ENCODE measurements at regions not wholly inside any gene's neighbourhood (a gene's known extent, or its start where the extent isn't known, plus 50 kb on each side); places are given as distances from the start of the nearest gene placed in this dataset.

- H3K4me3 ChIP-seq (ENCODE audit: low read length in 3 of 3) = no peak overlapping the region
- no peak overlapping the region for H3K27ac ChIP-seq (ENCODE audit: low read depth, low read length)
- no peak overlapping the region for H3K9ac ChIP-seq (ENCODE audit: low read depth in 1 of 3, low read length in 3 of 3)
- no peaks in the 10 kb centered on the region for H3K36me3 ChIP-seq (ENCODE audit: control insufficient read depth in 3 of 3, insufficient read depth in 3 of 3, low read length in 3 of 3)
- H3K9me3 ChIP-seq (ENCODE audit: control insufficient read depth in 3 of 3, low read length in 3 of 3) = no peaks in the 10 kb centered on the region
- H3K4me1 ChIP-seq (ENCODE audit: control insufficient read depth in 3 of 3, insufficient read depth in 3 of 3, low read length in 3 of 3) = no peaks in the 10 kb centered on the region
- H3K27me3 ChIP-seq (ENCODE audit: control insufficient read depth in 3 of 3, insufficient read depth in 3 of 3, low read length in 3 of 3) = no peaks in the 10 kb centered on the region
Observed at GRCh38 chr11:133747409-133747808, 97.9 kb downstream of the SPATA19 start.

DNA sequence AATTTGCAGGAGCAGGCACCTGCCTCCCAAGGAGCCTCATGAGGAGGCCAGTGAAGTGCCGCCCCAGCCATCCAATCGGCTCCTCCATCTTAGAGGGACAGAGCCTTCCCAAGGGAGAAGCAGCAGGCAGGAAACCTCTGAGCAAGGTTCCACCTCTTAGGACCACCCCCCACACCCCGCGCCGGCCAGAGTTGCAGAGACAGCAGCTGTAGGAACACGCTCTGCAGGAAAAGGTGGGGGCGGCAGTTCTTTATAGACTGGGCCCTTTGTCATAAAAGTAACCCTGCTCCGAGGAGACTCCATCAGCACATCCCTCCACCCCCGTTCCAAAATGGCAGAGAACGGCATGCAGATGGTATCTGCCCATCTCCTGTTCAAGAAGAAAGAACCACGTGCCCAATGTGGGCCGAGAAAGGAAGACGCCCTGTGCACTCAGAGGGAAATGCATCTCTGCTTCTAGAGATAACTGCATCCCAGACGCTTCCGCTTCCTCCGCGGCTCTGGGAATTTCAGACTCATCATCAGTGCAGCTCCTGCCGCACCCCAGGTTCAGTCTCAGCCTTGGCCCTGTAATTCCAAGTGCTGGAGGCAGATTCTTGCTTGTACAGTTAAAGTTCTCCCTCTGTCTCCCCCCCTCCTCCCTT is 98.5 kb downstream of the SPATA19 start:
- Histone ChIP-seq H3K36me3 (ENCODE audit: control insufficient read depth in 3 of 3, insufficient read depth in 3 of 3, low read length in 3 of 3) (no peaks in the 10 kb centered on the region), H3K9ac (ENCODE audit: low read depth in 1 of 3, low read length in 3 of 3) (no peak overlapping the region), H3K9me3 (ENCODE audit: control insufficient read depth in 3 of 3, low read length in 3 of 3) (no peaks in the 10 kb centered on the region), H3K4me3 (ENCODE audit: low read length in 3 of 3) (no peak overlapping the region), H3K4me1 (ENCODE audit: control insufficient read depth in 3 of 3, insufficient read depth in 3 of 3, low read length in 3 of 3) (no peaks in the 10 kb centered on the region), H3K27me3 (ENCODE audit: control insufficient read depth in 3 of 3, insufficient read depth in 3 of 3, low read length in 3 of 3) (no peaks in the 10 kb centered on the region), H3K27ac (ENCODE audit: low read depth, low read length) (no peak overlapping the region)

DNA sequence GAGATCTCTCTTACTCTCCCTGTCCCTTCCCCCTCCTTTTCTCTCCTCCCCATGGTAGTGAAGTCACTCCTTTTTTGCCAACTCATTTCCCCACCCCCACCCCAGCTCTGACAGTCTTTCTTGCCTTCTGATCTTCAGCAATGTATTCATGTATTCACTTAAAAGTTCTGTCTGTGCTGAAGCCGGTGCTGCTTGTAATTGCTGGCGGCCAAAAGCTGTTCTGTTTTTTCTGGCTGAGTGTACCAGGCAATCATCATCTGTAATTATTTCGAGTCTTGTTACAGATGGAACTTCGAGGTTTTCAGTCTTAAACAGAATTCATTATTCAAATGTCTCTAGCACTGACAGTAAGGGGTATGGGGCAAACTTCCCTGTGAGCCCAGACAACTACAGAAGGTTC is 99.5 kb downstream of the SPATA19 start:
- Histone ChIP-seq H3K9me3 (ENCODE audit: control insufficient read depth in 3 of 3, low read length in 3 of 3) (no peaks in the 10 kb centered on the region), H3K4me1 (ENCODE audit: control insufficient read depth in 3 of 3, insufficient read depth in 3 of 3, low read length in 3 of 3) (no peaks in the 10 kb centered on the region), H3K27ac (ENCODE audit: low read depth, low read length) (no peak overlapping the region), H3K27me3 (ENCODE audit: control insufficient read depth in 3 of 3, insufficient read depth in 3 of 3, low read length in 3 of 3) (no peaks in the 10 kb centered on the region), H3K9ac (ENCODE audit: low read depth in 1 of 3, low read length in 3 of 3) (no peak overlapping the region), H3K4me3 (ENCODE audit: low read length in 3 of 3) (no peak overlapping the region), H3K36me3 (ENCODE audit: control insufficient read depth in 3 of 3, insufficient read depth in 3 of 3, low read length in 3 of 3) (no peaks in the 10 kb centered on the region)

DNA sequence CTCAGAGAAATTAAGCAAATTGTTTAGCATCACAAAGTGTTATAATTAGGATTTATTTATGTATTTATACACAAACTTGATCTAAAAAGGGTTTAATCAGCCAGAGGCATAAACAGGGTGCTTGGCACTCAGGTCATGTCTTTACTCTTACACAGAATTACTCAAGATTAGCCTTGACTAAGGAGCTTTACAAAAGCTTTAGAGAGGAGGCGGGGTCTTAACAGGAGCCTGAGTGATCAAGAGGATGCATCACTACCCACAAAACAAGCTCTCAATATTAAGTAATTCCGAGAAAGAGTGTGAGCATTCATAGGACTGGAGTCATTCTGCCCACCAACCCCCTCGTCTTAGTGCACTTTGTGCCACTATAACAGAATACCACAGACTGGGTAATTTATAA is 103.0 kb downstream of the SPATA19 start:
- no peaks in the 10 kb centered on the region for H3K4me1 ChIP-seq (ENCODE audit: control insufficient read depth in 3 of 3, insufficient read depth in 3 of 3, low read length in 3 of 3)

DNA sequence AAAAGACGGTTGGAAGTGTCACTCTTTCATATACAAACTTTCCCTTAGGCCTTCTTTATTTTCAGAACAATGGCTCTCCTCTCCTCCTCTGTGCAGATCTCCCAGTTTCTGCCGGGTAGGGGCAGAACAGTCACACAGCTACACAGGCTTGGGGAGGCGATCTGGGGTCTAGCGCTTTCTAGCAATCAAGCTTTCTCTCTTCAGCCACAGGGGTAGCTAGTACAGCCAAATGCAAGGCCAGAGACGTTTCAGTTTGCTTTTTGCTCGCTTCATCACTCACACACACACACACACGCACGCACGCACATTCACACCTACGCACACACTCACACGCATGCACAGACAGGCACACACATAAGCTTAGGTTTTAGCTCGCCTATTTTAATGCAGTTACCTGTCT is 104.3 kb downstream of the SPATA19 start:
- Histone ChIP-seq H3K9ac (ENCODE audit: low read depth in 1 of 3, low read length in 3 of 3) (no peak overlapping the region), H3K36me3 (ENCODE audit: control insufficient read depth in 3 of 3, insufficient read depth in 3 of 3, low read length in 3 of 3) (no peaks in the 10 kb centered on the region), H3K27me3 (ENCODE audit: control insufficient read depth in 3 of 3, insufficient read depth in 3 of 3, low read length in 3 of 3) (no peaks in the 10 kb centered on the region), H3K9me3 (ENCODE audit: control insufficient read depth in 3 of 3, low read length in 3 of 3) (no peaks in the 10 kb centered on the region), H3K4me1 (ENCODE audit: control insufficient read depth in 3 of 3, insufficient read depth in 3 of 3, low read length in 3 of 3) (no peaks in the 10 kb centered on the region), H3K27ac (ENCODE audit: low read depth, low read length) (no peak overlapping the region), H3K4me3 (ENCODE audit: low read length in 3 of 3) (no peak overlapping the region)

More for the DNA sequence above, 103.0 kb downstream of the SPATA19 start:
- Histone ChIP-seq H3K9me3 (ENCODE audit: control insufficient read depth in 3 of 3, low read length in 3 of 3) (no peaks in the 10 kb centered on the region), H3K27me3 (ENCODE audit: control insufficient read depth in 3 of 3, insufficient read depth in 3 of 3, low read length in 3 of 3) (no peaks in the 10 kb centered on the region), H3K27ac (ENCODE audit: low read depth, low read length) (no peak overlapping the region), H3K36me3 (ENCODE audit: control insufficient read depth in 3 of 3, insufficient read depth in 3 of 3, low read length in 3 of 3) (no peaks in the 10 kb centered on the region), H3K9ac (ENCODE audit: low read depth in 1 of 3, low read length in 3 of 3) (no peak overlapping the region), H3K4me3 (ENCODE audit: low read length in 3 of 3) (no peak overlapping the region)

DNA sequence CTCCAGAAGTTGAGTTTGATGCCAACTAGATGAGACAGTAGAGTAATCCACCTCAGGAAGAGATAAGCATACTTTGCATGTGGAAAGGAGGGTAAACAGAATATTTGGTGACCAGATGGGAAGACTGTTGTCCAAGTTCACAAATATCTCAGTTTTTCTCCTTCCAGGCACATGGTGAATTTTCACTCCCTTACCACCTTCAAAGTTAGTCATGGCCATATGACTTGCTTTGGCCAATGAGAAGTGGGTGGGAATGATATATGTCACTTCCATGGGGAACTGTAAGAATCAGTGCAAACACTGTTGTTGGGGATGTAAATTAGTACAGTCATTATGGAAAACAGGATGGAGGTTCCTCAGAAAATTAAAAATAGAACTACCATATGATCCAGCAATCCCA is 105.8 kb downstream of the SPATA19 start:
- no peak overlapping the region for H3K9ac ChIP-seq (ENCODE audit: low read depth in 1 of 3, low read length in 3 of 3)
- H3K4me3 ChIP-seq (ENCODE audit: low read length in 3 of 3) = no peak overlapping the region
- no peaks in the 10 kb centered on the region for H3K4me1 ChIP-seq (ENCODE audit: control insufficient read depth in 3 of 3, insufficient read depth in 3 of 3, low read length in 3 of 3)
- no peak overlapping the region for H3K27ac ChIP-seq (ENCODE audit: low read depth, low read length)
- no peaks in the 10 kb centered on the region for H3K27me3 ChIP-seq (ENCODE audit: control insufficient read depth in 3 of 3, insufficient read depth in 3 of 3, low read length in 3 of 3)
- H3K9me3 ChIP-seq (ENCODE audit: control insufficient read depth in 3 of 3, low read length in 3 of 3) = no peaks in the 10 kb centered on the region
- H3K36me3 ChIP-seq (ENCODE audit: control insufficient read depth in 3 of 3, insufficient read depth in 3 of 3, low read length in 3 of 3) = no peaks in the 10 kb centered on the region

DNA sequence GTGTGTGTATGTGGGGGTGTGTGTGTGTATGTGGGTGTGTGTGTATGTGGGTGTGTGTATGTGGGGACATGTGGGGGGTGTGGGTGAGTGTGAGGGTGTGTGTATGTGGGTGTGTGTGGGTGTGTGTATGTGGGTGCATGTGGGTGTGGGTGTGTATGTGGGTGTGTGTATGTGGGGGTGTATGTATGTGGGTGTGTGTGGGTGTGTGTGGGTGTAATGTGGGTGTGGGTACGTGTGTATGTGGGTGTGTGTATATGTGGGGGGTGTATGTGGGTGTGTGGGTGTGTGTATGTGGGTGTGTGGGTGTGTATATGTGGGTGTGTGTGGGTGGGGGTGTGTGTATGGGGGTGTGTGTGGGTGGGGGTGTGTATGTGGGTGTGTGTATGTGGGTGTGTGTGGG is 106.7 kb downstream of the SPATA19 start:
- no peak overlapping the region for H3K4me3 ChIP-seq (ENCODE audit: low read length in 3 of 3)
- H3K27me3 ChIP-seq (ENCODE audit: control insufficient read depth in 3 of 3, insufficient read depth in 3 of 3, low read length in 3 of 3) = no peaks in the 10 kb centered on the region
- H3K9ac ChIP-seq (ENCODE audit: low read depth in 1 of 3, low read length in 3 of 3) = no peak overlapping the region
- H3K27ac ChIP-seq (ENCODE audit: low read depth, low read length) = no peak overlapping the region
- H3K4me1 ChIP-seq (ENCODE audit: control insufficient read depth in 3 of 3, insufficient read depth in 3 of 3, low read length in 3 of 3) = no peaks in the 10 kb centered on the region
- no peaks in the 10 kb centered on the region for H3K36me3 ChIP-seq (ENCODE audit: control insufficient read depth in 3 of 3, insufficient read depth in 3 of 3, low read length in 3 of 3)
- no peaks in the 10 kb centered on the region for H3K9me3 ChIP-seq (ENCODE audit: control insufficient read depth in 3 of 3, low read length in 3 of 3)

- no peak overlapping the region for H3K27ac ChIP-seq (ENCODE audit: low read depth, low read length)
- H3K4me1 ChIP-seq (ENCODE audit: control insufficient read depth in 3 of 3, insufficient read depth in 3 of 3, low read length in 3 of 3) = no peaks in the 10 kb centered on the region
- H3K27me3 ChIP-seq (ENCODE audit: control insufficient read depth in 3 of 3, insufficient read depth in 3 of 3, low read length in 3 of 3) = peaks cover 0 to 8% (median 0%) of the 10 kb centered on the region in 3 donors
- no peak overlapping the region for H3K4me3 ChIP-seq (ENCODE audit: low read length in 3 of 3)
- no peak overlapping the region for H3K9ac ChIP-seq (ENCODE audit: low read depth in 1 of 3, low read length in 3 of 3)
- H3K36me3 ChIP-seq (ENCODE audit: control insufficient read depth in 3 of 3, insufficient read depth in 3 of 3, low read length in 3 of 3) = no peaks in the 10 kb centered on the region
- no peaks in the 10 kb centered on the region for H3K9me3 ChIP-seq (ENCODE audit: control insufficient read depth in 3 of 3, low read length in 3 of 3)
Observed at GRCh38 chr11:133733631-133734030, 111.7 kb downstream of the SPATA19 start.

GRCh38 chr11:133732109-133732674 is 113.1 kb downstream of the SPATA19 start:
- Histone ChIP-seq H3K9me3 (ENCODE audit: control insufficient read depth in 3 of 3, low read length in 3 of 3) (no peaks in the 10 kb centered on the region), H3K36me3 (ENCODE audit: control insufficient read depth in 3 of 3, insufficient read depth in 3 of 3, low read length in 3 of 3) (no peaks in the 10 kb centered on the region), H3K4me3 (ENCODE audit: low read length in 3 of 3) (no peak overlapping the region), H3K27me3 (ENCODE audit: control insufficient read depth in 3 of 3, insufficient read depth in 3 of 3, low read length in 3 of 3) (peaks cover 0 to 8% (median 0%) of the 10 kb centered on the region in 3 donors), H3K27ac (ENCODE audit: low read depth, low read length) (no peak overlapping the region), H3K4me1 (ENCODE audit: control insufficient read depth in 3 of 3, insufficient read depth in 3 of 3, low read length in 3 of 3) (no peaks in the 10 kb centered on the region), H3K9ac (ENCODE audit: low read depth in 1 of 3, low read length in 3 of 3) (no peak overlapping the region)

DNA sequence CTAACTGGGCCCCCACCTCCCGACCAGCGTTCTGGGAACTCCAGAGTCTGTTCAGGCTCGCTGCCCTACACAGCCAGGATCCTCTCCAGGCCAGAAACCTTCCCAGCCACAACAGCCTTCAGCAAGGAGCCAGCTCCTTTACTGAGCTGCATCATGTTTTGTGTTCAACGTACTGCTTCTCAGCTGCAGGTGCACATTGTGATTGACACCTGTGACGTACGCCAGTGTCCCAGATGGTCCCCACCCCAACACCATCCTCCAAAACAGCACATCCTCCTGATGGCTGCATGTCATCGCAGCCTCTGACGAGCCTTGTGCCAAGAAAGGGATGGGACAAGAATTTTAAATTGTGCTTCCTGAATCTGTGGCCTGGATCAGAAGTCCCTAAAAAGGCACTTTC is 117.5 kb downstream of the SPATA19 start:
- no peaks in the 10 kb centered on the region for H3K36me3 ChIP-seq (ENCODE audit: control insufficient read depth in 3 of 3, insufficient read depth in 3 of 3, low read length in 3 of 3)
- H3K9me3 ChIP-seq (ENCODE audit: control insufficient read depth in 3 of 3, low read length in 3 of 3) = no peaks in the 10 kb centered on the region
- H3K9ac ChIP-seq (ENCODE audit: low read depth in 1 of 3, low read length in 3 of 3) = no peak overlapping the region
- H3K27me3 ChIP-seq (ENCODE audit: control insufficient read depth in 3 of 3, insufficient read depth in 3 of 3, low read length in 3 of 3) = peaks cover 0 to 8% (median 0%) of the 10 kb centered on the region in 3 donors
- H3K27ac ChIP-seq (ENCODE audit: low read depth, low read length) = no peak overlapping the region
- no peak overlapping the region for H3K4me3 ChIP-seq (ENCODE audit: low read length in 3 of 3)
- no peaks in the 10 kb centered on the region for H3K4me1 ChIP-seq (ENCODE audit: control insufficient read depth in 3 of 3, insufficient read depth in 3 of 3, low read length in 3 of 3)

Data from skeletal muscle tissue (tissue), 3 donors.